ENCODE measurements at regions not wholly inside any gene's neighbourhood (a gene's known extent, or its start where the extent isn't known, plus 50 kb on each side); places are given as distances from the start of the nearest gene placed in this dataset.

DNA sequence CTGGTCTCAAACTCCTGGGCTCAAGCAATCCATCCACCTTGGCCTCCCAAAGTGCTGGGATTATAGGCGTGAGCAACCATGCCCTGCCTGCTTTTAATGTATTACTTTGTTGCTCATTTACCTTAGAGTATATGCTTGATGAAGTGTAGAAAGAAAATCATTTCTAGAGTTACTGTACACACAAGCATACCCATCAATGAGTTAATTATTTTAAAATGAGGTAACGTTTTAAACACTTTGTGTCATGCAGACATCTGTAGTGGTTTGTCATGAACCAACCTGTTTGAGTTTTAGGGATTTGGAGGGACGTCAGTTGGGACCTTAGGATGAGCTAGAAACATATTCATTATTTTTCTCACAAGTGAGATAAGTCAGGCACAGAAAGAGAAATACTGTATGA is 332.4 kb upstream of the IGF1R start:
- Mint-ChIP-seq H3K9me3 (peaks cover 13% of the 10 kb centered on the region), H3K27ac (no peak overlapping the region), H3K27me3 (ENCODE audit: low read depth) (peaks cover 3% of the 10 kb centered on the region; the same call in 1 of the 2 replicates), H3K4me1 (no peaks in the 10 kb centered on the region), H3K4me3 (no peak overlapping the region), H3K36me3 (peaks cover 6% of the 10 kb centered on the region)
- CTCF ChIA-PET: no interaction called here
- DNase-seq (ENCODE audit: low spot score): no peak
- POLR2A ChIA-PET: no interaction called here
- no peak for ATAC-seq
- TF ChIP-seq IRF2 (CRISPR knock-in tag; IDR thresholded peaks at IDR 0.05; ENCODE audit: borderline replicate concordance, low read depth) (no peak), MAX (CRISPR knock-in tag; IDR thresholded peaks at IDR 0.05) (no peak), ATF6 (CRISPR knock-in tag; IDR thresholded peaks at IDR 0.05) (no peak), TEAD1 (CRISPR knock-in tag; IDR thresholded peaks at IDR 0.05) (no peak), ELF4 (CRISPR knock-in tag; IDR thresholded peaks at IDR 0.05; ENCODE audit: low read depth) (no peak), ZNF281 (CRISPR knock-in tag; IDR thresholded peaks at IDR 0.05) (no peak), TEAD4 (CRISPR knock-in tag; IDR thresholded peaks at IDR 0.05) (no peak), CREM (CRISPR knock-in tag; IDR thresholded peaks at IDR 0.05) (no peak), ESRRA (CRISPR knock-in tag; IDR thresholded peaks at IDR 0.05; ENCODE audit: borderline replicate concordance) (no peak), ZNF121 (CRISPR knock-in tag; IDR thresholded peaks at IDR 0.05) (no peak), ERG (CRISPR knock-in tag; IDR thresholded peaks at IDR 0.05) (no peak), HMGA2 (CRISPR knock-in tag; IDR thresholded peaks at IDR 0.05) (no peak), SMAD4 (CRISPR knock-in tag; IDR thresholded peaks at IDR 0.05) (no peak)
- TF ChIP-seq, protein P1, sequence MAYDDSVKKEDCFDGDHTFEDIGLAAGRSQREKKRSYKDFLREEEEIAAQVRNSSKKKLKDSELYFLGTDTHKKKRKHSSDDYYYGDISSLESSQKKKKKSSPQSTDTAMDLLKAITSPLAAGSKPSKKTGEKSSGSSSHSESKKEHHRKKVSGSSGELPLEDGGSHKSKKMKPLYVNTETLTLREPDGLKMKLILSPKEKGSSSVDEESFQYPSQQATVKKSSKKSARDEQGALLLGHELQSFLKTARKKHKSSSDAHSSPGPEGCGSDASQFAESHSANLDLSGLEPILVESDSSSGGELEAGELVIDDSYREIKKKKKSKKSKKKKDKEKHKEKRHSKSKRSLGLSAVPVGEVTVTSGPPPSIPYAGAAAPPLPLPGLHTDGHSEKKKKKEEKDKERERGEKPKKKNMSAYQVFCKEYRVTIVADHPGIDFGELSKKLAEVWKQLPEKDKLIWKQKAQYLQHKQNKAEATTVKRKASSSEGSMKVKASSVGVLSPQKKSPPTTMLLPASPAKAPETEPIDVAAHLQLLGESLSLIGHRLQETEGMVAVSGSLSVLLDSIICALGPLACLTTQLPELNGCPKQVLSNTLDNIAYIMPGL (CRISPR knock-in tag; IDR thresholded peaks at IDR 0.05): no peak
- TF ChIP-seq, protein P2, sequence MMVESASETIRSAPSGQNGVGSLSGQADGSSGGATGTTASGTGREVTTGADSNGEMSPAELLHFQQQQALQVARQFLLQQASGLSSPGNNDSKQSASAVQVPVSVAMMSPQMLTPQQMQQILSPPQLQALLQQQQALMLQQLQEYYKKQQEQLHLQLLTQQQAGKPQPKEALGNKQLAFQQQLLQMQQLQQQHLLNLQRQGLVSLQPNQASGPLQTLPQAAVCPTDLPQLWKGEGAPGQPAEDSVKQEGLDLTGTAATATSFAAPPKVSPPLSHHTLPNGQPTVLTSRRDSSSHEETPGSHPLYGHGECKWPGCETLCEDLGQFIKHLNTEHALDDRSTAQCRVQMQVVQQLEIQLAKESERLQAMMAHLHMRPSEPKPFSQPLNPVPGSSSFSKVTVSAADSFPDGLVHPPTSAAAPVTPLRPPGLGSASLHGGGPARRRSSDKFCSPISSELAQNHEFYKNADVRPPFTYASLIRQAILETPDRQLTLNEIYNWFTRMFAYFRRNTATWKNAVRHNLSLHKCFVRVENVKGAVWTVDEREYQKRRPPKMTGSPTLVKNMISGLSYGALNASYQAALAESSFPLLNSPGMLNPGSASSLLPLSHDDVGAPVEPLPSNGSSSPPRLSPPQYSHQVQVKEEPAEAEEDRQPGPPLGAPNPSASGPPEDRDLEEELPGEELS (CRISPR knock-in tag; IDR thresholded peaks at IDR 0.05): no peak
- TF ChIP-seq, protein P3, sequence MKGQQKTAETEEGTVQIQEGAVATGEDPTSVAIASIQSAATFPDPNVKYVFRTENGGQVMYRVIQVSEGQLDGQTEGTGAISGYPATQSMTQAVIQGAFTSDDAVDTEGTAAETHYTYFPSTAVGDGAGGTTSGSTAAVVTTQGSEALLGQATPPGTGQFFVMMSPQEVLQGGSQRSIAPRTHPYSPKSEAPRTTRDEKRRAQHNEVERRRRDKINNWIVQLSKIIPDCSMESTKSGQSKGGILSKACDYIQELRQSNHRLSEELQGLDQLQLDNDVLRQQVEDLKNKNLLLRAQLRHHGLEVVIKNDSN (CRISPR knock-in tag; IDR thresholded peaks at IDR 0.05): no peak

Data from WTC11 (cell line).